OCI-LY1 (cell line): ENCODE measurements at regions not wholly inside any gene's neighbourhood (a gene's known extent, or its start where the extent isn't known, plus 50 kb on each side); places are given as distances from the start of the nearest gene placed in this dataset.

Experiments used
- EZH2 ChIP-seq: fragments of 200-600 bp; sonication (generic), shearing (Covaris generic); IDR thresholded peaks from 2 replicates; pipeline ENCODE4 v1.8.0; 2017; ENCODE audit warnings: borderline replicate concordance, mixed run types, mild to moderate bottlenecking, antibody characterized with exemption, low read length, moderate library complexity, mixed read lengths
- TF ChIP-seq, protein P1 (sequence below): fragments of 200-600 bp; sonication (generic), shearing (Covaris generic); IDR thresholded peaks from 2 replicates; pipeline ENCODE4 v1.5.1; 2017; ENCODE audit warnings: mild to moderate bottlenecking, antibody characterized with exemption, low read length, moderate library complexity, mixed read lengths

DNA sequence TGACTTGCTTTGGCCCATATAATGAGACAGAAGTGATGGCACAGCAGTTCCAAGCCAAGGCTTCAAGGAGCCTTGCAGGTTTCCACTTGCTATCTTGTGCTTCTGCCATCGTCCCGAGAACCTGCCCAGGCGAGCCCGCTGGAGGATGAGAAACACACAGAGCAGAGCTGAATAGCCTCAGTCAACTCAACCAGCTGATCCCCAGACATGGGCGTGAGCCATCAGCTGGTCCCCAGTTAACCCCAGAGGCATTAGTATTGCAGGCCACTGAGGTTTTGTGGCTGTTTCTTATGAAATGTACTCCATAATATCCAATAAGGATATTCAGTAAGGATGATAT is 57.7 kb upstream of the GPCPD1 start:
- TF ChIP-seq EZH2, result no peak
- TF ChIP-seq, protein P1, sequence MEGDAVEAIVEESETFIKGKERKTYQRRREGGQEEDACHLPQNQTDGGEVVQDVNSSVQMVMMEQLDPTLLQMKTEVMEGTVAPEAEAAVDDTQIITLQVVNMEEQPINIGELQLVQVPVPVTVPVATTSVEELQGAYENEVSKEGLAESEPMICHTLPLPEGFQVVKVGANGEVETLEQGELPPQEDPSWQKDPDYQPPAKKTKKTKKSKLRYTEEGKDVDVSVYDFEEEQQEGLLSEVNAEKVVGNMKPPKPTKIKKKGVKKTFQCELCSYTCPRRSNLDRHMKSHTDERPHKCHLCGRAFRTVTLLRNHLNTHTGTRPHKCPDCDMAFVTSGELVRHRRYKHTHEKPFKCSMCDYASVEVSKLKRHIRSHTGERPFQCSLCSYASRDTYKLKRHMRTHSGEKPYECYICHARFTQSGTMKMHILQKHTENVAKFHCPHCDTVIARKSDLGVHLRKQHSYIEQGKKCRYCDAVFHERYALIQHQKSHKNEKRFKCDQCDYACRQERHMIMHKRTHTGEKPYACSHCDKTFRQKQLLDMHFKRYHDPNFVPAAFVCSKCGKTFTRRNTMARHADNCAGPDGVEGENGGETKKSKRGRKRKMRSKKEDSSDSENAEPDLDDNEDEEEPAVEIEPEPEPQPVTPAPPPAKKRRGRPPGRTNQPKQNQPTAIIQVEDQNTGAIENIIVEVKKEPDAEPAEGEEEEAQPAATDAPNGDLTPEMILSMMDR, result no peak
